ENCODE measurements at regions not wholly inside any gene's neighbourhood (a gene's known extent, or its start where the extent isn't known, plus 50 kb on each side); places are given as distances from the start of the nearest gene placed in this dataset.

DNA sequence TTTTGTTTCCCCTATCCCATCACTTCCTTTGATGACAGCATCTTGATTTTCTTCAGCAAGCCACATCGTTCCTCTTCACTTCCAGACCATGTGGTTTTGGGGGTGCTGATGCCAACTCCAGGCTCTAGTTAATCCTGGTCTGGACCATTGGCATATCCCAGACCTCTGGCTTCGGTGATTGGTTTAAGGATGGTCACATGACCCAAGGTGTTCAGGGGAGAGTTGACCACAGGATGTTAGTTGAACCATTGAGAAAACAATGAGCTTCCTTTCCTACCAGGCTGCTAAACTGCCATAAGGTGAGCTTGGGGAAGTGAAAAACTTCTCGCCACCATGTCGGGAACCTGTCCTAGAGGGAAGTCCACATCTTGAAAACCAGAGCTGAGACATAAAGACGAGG is 60.9 kb upstream of the TLR3 start:
- TF ChIP-seq EZH2 (IDR thresholded peaks at IDR 0.05; ENCODE audit: borderline replicate concordance, insufficient read depth, low read depth, low read length, poor library complexity, severe bottlenecking): no peak
- TF ChIP-seq, protein P1, sequence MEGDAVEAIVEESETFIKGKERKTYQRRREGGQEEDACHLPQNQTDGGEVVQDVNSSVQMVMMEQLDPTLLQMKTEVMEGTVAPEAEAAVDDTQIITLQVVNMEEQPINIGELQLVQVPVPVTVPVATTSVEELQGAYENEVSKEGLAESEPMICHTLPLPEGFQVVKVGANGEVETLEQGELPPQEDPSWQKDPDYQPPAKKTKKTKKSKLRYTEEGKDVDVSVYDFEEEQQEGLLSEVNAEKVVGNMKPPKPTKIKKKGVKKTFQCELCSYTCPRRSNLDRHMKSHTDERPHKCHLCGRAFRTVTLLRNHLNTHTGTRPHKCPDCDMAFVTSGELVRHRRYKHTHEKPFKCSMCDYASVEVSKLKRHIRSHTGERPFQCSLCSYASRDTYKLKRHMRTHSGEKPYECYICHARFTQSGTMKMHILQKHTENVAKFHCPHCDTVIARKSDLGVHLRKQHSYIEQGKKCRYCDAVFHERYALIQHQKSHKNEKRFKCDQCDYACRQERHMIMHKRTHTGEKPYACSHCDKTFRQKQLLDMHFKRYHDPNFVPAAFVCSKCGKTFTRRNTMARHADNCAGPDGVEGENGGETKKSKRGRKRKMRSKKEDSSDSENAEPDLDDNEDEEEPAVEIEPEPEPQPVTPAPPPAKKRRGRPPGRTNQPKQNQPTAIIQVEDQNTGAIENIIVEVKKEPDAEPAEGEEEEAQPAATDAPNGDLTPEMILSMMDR (IDR thresholded peaks at IDR 0.05): no peak
